GM19025 (cell line): ENCODE measurements at regions not wholly inside any gene's neighbourhood (a gene's known extent, or its start where the extent isn't known, plus 50 kb on each side); places are given as distances from the start of the nearest gene placed in this dataset.

ENCODE experiments used
- ATAC-seq: cut with Tn5 transposase; IDR thresholded peaks from one replicate; pipeline ENCODE4 v1.9.1; 2021; ENCODE audit warnings: mild to moderate bottlenecking, low read depth, moderate library complexity; ENCODE audit not compliant: unreplicated experiment

DNA sequence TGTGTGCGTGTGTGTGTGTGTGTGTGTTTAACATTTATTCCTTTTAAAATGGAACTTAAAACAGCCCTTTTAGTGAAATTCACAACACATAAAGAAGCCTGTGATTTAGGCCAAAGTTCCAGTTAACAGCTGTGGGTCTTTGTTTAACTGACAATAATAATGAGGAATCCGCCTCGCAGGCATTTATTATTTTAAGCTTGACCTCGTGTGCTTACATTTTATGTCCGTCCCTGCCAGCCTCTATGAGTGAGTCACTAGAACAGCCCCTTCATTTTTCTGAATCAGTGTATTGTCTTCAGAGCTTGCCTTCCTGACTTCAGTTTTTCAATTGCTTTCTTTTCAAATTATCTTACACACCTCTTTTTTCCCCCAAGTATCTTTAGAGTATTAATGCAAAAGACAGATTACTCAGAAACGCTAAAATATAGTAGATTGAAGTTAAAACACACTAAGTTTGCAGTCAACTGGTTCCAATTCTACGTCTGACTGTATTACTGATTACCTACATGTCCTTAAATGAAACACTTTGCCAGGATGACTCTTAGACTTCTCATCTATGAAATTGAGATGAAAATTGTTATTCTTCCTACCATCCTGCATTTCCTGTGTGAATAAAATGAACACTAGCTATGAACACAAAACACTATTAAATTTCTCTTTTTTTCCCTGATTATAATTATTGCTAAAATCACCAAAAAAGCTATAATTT lies 319.6 kb upstream of the HS3ST1 start:
- no peak for ATAC-seq

DNA sequence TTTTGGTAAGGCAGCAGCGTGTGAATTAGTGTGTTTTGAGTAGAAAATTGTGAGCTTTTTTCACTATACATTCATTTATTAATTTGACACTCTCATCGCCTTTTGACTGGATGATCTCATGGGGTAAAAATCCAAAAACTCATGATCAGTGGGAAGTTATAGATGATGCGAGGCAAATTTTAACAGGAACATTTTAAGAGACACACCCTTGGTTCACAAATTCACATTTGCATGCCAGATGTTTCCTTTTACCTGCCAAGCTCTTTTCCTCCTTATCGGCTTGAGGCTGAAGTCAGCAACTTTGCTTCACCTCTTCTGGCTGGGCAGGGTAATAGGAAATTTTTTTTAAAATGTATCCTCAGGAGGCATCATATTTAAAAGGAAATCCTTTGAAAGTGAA lies 318.0 kb upstream of the HS3ST1 start:
- ATAC-seq: no peak

DNA sequence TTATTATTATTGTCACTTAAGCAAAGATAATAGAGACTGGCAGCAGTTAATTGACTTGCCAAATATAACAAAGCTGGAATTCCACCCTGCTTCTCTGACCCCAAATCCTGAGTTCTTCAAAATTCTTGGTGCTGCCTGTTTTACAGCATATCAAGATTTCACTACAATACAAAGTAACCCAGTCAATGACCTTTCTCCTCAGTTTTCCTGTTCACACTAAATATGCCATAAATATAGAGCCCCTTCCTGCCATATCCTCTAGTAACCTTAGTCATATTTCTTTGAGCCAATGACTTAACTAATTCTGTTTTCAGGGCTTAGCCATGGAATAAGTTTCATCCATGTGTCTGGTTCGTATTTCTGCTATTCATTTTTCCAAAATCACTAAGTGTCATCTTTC lies 315.3 kb upstream of the HS3ST1 start:
- ATAC-seq: no peak

DNA sequence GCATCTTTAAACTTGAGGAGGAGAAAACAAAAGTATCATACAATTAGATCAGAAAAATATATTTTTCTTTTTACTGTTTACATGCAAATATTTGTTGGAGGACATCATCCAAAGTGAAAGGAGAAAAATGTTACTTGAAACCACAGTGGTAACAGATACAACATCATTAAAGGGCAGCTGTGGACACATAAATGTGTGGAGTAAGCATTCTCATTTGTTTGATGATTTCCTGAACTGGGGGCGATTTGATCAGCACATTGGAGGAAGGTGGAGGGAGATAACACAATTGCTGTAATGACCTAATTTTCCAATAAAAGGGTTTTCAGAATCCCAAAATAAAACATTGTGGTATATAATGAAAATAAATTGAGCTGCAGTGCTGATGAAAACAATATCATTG lies 314.5 kb upstream of the HS3ST1 start:
- no peak for ATAC-seq

DNA sequence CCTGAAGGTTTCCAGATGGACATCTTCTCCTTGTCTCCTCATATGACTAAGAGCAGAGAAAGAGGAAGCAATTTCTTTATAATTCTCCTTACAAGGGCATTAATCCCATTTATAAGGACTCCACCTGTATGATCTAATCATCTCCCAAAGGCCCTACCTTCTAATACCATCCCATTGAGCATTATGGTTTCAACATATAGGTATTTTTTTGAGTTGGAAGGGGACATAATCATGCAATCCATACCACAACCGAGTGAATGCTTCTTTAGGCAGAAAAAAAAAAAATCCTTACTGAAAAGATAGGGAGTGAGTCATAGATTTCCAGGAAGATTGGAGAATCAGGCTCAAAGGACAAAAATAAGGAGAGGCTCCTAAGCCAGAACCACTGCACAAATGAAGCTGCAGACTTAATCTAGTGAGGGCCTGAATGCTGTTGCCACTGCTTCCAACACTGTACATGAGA lies 312.5 kb upstream of the HS3ST1 start:
- no peak for ATAC-seq

DNA sequence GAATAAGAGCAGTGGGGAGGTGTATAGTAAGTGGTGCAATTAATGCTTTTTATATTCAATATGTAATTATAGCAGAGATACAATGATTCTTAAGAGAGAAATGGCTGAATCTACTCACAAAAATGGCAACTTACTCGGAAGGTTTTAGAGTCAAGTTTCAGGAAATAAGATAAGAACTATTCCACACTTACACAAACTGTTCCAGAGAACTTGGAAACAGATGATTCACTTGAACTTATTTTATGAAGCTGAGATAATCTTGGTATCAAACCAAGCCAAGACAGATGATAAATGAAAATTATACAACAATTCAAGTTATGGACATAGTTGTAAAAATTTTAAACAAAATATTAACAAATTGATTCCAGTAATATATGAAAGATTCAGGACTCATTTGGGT lies 311.3 kb upstream of the HS3ST1 start:
- no peak for ATAC-seq

DNA sequence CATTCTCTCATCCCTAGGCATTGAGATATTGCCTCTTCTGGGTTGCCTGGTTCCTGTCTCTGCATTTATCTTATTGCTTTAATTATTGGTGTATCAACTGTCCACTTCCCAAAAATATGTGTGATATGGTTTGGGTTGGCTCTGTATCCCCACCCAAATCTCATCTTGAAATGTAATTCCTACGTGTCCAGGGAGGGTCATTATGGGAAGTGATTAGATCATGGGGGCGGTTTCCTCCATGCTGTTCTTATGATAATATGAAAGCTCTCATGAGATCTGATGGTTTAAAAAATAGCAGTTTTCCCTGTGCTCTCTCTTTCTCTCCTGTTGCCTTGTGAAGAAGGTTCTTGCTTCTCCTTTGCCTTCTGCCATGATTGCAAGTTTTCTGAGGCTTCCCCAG lies 308.3 kb upstream of the HS3ST1 start:
- no peak for ATAC-seq

DNA sequence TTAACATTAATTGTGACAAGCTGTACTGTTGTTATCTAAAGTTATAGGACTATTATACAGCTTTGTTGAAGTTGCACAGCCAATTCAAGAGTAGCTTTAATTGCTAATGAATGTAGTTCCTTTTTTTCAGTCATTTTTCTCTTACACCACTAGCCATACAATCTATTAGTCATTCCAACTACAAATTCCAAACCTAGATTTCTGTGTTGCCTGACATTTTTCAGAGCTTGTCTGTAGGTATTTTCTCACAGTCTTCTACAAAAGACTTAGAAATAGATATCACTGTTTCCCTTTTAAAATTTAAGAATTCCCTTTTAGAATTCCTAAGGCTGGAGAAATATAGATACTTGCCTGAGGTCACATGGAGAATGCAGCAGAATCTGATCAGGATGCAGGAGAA lies 307.0 kb upstream of the HS3ST1 start:
- no peak for ATAC-seq

DNA sequence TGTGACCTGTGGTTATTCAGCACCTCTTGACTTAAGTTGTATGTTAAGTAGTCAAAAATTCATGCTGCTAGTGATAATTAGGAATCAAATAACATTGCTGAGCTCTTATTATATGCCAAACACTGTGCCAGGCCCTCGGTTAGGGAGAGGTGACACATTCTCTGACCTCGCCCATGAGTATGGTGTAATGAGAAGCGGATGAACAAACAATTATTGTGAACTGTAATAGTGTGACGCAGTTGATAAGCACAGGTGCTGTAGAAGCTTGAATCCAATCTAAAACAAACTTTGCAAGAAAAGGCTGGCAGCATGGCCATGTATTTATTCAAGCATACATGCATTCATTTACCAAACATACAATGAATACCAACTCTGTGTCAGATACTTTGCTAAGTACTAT lies 303.5 kb upstream of the HS3ST1 start:
- ATAC-seq: no peak

DNA sequence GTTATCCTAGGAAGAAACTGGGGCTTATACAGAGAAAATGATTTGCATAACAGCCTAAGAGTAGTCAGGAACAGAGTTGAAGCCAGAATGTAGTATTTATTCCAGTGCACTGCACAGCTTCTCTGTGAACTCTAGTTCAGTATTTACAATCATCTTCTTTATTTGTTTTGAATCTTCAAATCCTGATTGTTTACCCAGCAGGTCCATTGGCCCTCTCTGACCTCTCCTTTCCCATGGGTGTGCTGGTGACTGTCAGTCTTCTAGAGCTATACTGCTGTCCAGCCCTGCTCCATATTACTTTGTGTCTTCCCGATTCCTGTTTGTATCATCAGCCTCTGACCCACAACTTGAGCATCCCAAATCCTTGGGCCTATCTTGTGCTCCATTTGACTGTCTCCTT lies 301.9 kb upstream of the HS3ST1 start:
- ATAC-seq: no peak

DNA sequence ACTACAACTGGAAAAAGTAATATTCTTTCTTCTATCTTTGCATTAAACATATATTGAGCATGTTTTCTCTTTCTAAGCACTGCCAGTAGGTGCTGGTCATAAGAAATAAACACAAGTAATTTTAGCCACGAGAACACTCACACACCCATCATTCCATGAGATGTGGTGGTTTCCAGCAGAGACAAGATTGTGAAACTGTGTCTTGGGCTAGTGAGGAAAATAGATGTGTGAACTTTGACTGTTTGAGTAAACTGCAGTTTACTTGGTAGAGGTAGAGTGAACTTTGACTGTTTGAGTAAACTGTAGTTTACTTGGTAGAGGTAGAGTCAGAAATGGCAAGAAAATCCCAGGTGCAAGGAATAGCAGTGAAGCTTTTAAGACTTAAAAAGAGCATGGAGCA lies 300.9 kb upstream of the HS3ST1 start:
- ATAC-seq: no peak

DNA sequence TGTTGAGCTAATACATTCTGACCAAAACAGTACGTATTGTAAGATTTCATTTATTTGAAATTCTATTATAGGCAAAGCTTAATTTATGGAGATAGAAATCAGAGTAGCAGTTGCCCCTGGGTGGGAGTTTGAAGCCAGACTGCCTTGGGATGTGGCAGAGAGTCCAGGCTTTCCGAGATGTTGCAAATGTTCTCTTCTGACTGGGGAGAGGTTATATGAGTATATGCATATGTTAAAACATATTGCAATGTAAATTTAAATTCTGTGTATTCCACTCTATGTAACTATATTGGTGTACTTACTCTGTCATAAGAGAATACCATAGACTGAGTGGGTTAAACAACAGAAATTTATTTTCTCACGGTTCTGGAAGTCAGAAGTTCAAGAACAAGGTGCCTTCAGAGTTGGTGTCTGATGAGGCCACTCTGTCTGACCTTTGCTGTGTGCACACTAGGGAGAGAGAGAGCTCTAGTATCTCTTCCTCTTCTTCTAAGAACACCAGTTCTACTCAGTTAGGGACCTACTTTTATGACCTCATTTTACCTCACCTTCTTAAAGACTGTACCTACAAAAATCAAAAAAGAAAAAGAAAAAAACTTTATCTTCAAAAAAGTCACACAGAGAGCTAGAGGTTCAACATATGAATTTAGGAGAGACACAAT lies 299.3 kb upstream of the HS3ST1 start:
- ATAC-seq: no peak

DNA sequence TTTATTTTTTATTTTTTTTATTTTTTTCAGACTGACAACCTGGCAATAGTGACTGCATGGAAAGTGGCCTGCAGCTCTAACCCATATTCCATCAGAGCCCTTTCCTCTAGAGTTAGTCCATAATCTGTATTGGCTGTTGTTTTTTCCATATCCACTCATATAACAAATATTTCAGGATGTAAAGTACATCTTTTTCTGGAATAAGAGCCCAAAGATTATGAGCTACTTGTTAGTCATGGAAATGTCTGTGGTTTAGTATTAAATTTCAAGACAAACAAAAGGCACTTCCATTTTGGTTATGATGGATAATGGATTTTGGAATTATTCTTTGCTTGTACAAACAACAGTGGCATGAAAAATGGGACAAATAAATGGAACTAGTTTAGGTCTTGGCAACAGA lies 296.0 kb upstream of the HS3ST1 start:
- ATAC-seq: no peak

DNA sequence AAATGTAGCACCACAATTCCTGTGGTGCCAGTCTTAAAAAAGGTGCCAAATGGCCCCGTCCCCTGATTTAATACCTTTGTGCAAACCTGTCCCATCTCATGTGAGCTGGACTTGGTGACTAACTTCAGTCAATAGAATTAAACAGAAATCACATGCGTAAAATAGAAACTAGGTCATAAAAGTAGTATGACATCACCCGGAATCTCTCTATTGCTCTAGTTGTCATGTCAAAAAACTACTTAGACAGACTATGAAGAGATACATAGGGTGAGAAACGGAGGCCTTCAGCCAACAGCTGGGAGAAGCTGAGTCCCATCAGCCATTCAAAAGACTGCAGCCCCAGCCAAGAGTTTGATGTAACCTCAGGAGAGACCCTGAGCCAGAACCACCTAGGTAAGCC lies 293.5 kb upstream of the HS3ST1 start:
- no peak for ATAC-seq

DNA sequence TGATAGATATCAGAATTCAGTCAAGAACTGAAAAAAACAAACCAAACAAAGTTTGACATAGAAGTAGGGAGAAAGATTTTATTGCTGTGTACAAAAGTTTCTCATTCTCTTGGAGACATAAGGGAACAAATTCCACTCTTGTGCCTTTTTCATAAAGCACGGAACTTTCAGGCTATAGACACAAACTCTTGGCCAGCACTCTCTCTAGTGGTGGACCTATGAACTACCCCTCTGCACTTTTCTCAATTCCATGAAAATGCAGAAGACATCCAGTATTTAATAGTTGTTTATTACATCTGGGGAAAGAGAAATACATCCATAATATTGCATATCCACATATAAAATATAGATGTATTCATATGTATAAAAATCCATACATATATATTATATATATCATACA lies 291.6 kb upstream of the HS3ST1 start:
- ATAC-seq: no peak

DNA sequence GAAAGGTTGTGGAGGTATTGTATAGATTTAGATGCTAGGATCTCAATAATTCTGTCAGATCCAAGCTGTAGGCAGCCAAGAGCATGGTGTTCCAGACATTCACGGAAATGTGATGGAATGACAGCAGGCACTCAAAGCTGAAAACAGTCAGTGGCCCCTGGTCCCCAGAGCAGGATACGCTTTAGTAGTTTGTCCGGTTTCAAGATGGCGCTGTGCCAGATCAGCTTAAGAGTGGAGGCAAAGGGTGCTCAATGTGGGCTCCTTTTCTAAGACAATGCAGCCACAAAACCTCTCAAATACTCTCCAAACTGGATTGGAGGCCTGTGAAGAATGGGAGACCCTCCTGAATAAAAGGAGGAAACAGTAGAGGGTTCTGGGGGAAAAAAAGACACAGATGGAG lies 291.2 kb upstream of the HS3ST1 start:
- no peak for ATAC-seq

DNA sequence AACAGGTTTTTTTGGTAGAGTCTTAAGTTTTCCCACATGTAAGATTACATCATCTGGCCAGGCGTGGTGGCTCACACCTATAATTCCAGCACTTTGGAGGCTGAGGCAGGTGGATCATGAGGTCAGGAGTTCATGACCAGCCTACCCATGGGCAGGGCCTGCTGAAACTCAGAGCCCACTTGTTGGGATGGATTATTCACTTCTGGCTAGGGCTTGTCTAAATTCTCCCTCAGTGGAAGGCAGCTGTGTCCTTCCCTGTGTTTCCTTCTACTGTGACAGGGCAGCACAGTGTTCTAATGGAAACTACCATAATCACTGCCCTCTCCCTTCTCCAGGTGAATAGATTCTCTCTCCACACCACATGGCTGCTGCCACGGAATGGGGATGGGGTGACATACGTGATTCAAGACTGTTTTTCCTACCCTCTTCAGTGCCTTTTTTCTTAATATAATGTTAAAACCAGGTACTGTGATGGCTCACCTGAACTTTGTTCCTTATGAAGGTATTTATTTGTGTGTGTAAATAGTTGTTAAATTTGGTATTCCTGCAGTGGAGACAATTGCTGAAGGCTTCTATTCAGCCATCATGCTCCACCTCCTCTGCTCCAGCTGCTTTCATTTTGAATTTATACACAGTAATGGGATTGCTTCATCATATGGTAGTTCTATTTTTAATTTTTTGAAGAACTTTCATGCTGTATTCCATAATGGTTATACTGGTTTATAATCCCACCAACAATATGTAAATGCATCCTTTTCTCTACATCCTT lies 287.2 kb upstream of the HS3ST1 start:
- no peak for ATAC-seq

DNA sequence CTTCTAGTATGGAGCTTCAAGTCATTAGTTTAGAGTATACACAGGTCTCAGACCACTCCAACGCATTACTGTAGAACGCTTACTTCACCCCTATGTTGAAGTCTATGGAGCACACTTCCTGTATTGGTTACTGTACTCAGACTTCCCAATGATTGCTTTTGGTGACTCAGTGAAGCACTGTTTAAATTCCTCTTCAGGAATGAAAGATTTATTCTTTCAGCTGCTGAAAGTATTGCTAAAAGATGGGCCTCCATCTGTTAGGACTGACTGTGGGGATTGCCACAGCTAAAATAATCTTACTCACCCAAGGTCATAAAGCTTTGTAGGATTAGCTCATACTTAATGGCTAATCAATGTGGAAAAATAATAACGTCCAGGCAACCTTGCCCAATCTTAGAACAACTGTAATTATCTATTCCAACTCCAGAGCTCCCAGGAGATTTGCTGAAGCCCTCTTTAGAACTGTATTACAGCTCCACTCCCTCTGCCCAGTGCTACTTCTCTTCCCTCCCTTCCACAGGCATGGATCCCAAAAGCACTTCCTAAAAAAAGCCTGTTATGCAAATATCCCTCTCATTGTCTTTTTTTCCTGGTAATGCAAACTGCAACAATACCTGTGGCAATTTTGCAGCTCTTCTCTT lies 281.9 kb upstream of the HS3ST1 start:
- ATAC-seq: no peak

DNA sequence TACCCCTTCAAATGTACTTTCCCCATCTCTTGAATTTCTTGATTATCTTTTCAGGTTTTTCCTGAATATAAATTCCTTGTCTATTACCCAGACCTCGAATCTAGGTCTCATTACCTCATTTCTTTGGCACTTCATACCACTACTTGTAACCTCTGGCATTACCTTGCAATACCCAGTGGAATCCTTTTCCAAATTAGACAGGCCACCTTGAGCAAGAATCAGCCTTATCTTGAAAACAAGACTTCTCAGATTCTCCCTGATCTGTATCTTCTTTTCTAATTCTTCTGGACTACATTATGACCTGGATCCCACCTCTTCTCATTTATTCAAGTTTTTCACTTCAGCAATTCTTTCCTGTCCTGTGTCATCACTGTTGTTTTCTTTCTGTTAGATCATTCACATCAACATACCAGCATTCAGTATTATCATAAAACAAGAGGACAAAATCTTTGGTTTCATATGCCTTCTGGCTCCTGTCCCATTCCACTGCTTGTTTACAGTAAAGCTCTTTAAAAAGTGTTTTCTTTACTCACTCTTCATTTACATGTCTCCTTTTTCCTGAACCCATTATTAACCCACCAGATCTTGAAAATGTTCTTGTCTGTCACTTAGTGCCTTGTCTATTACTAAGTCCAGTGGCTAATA lies 275.6 kb upstream of the HS3ST1 start:
- ATAC-seq: no peak

DNA sequence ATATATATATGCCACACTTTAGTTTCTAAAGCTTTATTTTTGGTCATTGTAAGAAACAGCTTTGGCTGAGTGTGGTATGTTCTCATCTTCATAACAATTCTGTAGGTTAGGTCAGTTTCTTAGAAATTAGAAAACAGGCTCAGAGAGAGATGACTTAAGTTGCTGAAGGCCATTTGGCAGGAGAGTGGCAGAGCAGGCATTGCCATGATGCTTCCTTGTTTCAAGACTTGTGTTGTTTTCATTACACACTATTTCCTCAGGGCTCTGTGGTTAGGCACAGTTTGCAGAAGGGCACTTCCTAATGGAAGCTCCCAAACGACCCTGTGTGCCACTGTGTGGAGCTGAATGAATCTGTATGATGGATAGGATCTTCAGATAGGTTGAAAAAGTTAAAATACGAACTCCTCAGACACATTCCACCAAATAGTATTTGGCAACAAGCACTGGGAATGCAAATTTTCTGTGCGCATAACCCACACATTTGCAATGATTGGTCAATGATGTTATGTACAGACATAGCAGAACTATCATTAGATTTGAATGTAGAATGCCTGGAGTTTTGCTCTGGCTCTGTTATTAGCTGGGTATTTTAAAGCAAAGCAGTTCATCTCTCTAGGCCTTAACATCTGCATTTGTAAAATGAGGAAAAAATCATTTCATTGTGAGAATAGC lies 274.3 kb upstream of the HS3ST1 start:
- ATAC-seq: no peak
